ENCODE measurements at regions not wholly inside any gene's neighbourhood (a gene's known extent, or its start where the extent isn't known, plus 50 kb on each side); places are given as distances from the start of the nearest gene placed in this dataset.

DNA sequence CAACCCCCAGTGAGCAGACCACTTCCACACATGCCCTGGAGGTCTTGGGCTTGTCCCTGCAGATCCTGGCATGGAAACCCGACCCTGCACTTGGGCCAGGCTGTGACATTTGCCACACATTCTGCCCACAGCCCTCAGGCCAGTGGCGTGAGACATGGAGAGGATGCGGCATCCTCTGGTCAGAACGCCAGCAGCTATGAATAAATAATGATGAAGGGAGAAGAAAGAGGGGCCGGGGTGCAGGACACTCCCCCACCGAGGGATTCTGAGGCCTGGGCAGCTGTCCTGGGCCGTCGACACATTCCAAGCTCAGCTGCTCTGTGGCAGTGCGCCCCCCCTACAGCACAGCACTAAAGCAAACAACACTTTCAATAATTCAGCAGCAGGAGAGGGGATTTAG is 148.8 kb downstream of the ENGASE start:
- TF ChIP-seq POLR2A (IDR thresholded peaks at IDR 0.05) (no peak), POLR2AphosphoS5 (IDR thresholded peaks at IDR 0.05) (no peak)
- TF ChIP-seq, protein P1, sequence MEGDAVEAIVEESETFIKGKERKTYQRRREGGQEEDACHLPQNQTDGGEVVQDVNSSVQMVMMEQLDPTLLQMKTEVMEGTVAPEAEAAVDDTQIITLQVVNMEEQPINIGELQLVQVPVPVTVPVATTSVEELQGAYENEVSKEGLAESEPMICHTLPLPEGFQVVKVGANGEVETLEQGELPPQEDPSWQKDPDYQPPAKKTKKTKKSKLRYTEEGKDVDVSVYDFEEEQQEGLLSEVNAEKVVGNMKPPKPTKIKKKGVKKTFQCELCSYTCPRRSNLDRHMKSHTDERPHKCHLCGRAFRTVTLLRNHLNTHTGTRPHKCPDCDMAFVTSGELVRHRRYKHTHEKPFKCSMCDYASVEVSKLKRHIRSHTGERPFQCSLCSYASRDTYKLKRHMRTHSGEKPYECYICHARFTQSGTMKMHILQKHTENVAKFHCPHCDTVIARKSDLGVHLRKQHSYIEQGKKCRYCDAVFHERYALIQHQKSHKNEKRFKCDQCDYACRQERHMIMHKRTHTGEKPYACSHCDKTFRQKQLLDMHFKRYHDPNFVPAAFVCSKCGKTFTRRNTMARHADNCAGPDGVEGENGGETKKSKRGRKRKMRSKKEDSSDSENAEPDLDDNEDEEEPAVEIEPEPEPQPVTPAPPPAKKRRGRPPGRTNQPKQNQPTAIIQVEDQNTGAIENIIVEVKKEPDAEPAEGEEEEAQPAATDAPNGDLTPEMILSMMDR (IDR thresholded peaks at IDR 0.05), result no peak
- intact Hi-C loops (cut with DNase I; ENCODE audit: low total_unique reads), result loop anchor here (10.0 kb wide), 1 partner anchor 661 kb away; no protein-coding TSS in a partner anchor
- H3K27me3 ChIP-seq, result peaks cover 0 to 99% of the 10 kb centered on the region in 2 donors

DNA sequence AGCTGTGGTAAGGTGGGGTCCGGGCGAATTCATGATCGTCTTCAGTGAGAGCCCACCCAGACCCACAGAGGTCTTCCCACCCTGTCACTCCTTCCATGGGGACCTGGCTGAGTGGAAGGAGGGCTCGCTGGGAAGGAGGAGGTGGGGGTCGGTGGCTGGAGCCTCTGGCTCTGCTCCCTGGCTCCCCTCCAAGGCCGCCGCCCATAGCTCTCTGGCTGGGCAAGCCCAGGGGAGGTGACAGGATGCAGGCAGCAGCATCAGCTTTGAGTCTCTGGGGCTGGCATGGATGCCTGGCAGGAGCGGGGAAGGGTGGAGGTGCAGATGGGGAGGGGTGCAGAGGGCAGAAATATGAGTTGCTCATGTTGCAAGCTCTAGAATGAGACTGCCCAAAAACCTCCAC is 147.0 kb downstream of the ENGASE start:
- Histone ChIP-seq H3K27me3 (peaks cover 0 to 100% of the 10 kb centered on the region in 2 donors), H3K27ac (no peak overlapping the region), H3K9me3 (no peaks in the 10 kb centered on the region), H3K4me3 (no peak overlapping the region), H3K4me1 (no peaks in the 10 kb centered on the region), H3K36me3 (no peaks in the 10 kb centered on the region)
- intact Hi-C loops (cut with DNase I; ENCODE audit: low total_unique reads), result loop anchor here (10.0 kb wide), 1 partner anchor 663 kb away; no protein-coding TSS in a partner anchor
- TF ChIP-seq POLR2A (IDR thresholded peaks at IDR 0.05) (no peak), POLR2AphosphoS5 (IDR thresholded peaks at IDR 0.05) (no peak)
- TF ChIP-seq, protein P1 (IDR thresholded peaks at IDR 0.05), result no peak
- no peak for DNase-seq (ENCODE audit: low spot score in 2 of 2)

More for the DNA sequence above, 148.8 kb downstream of the ENGASE start:
- Histone ChIP-seq H3K9me3 (no peaks in the 10 kb centered on the region), H3K4me3 (no peak overlapping the region), H3K36me3 (no peaks in the 10 kb centered on the region), H3K27ac (no peak overlapping the region), H3K4me1 (no peaks in the 10 kb centered on the region)
- DNase-seq (ENCODE audit: low spot score in 2 of 2), result no peak

DNA sequence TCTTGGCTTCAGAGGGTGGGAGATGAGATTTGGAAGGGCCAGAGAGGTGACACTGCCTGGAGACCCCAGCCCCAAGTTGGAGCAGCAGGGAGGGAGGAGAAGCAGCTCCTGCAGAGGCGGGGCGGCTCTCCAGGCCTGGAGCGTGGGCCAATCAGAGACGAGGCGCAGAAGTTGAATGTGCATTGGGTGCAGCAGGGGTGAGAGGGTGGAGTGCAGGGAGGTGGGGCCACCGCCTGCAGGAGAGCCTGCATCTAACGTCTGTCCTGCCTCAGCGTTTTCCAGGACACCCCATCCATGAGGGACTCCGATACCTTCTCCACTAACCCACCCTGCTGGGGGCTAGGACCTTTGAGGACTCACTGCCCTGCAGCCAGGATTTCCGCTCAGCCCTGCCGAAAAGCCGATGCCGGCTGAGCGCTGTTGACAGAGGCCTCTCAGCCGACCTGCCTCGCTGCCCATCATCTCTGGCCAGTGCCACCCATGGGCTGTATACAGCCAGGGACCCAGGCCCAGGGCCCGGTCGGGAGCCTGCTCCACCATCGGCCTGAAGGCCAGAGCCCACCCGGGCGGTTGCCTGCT is 146.2 kb downstream of the ENGASE start:
- TF ChIP-seq POLR2A (IDR thresholded peaks at IDR 0.05) (no peak), POLR2AphosphoS5 (IDR thresholded peaks at IDR 0.05) (no peak)
- TF ChIP-seq, protein P1 (IDR thresholded peaks at IDR 0.05), result no peak
- intact Hi-C loops (cut with DNase I; ENCODE audit: low total_unique reads), result loop anchor here (10.0 kb wide), 1 partner anchor 664 kb away; no protein-coding TSS in a partner anchor
- no peaks in the 10 kb centered on the region for H3K9me3 ChIP-seq
- no peak overlapping the region for H3K4me3 ChIP-seq
- H3K27ac ChIP-seq, result no peak overlapping the region
- H3K4me1 ChIP-seq, result no peaks in the 10 kb centered on the region
- no peaks in the 10 kb centered on the region for H3K36me3 ChIP-seq
- no peak for DNase-seq (ENCODE audit: low spot score in 2 of 2)
- peaks cover 0 to 100% of the 10 kb centered on the region in 2 donors for H3K27me3 ChIP-seq

DNA sequence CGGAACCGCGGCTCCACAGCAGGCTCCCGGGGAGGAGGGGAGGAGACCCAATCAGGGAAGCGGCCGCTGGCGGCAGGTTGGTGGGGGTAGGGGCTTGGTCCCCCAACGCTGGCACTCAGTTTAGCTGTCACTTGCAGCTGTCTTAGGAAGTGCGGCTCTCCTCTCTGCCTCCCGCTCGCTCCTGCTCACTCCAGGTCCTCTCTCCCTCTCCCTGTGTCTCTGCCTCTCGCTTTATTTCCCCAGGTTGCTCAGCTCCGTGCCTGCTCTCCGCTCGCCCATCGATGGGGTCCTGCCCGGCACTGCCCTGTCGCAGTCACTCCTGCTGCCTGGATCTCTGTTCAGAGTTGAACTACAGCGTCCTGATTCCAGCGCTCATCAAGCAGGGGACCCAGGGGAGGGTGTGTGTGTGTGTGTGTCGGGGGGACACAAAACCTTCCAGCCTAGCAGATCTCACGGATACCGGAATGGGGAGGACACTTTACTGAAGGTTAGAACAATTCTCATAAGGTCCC is 145.6 kb downstream of the ENGASE start:
- intact Hi-C loops (cut with DNase I; ENCODE audit: low total_unique reads), result loop anchor here (10.0 kb wide), 1 partner anchor 665 kb away; no protein-coding TSS in a partner anchor
- H3K4me3 ChIP-seq, result no peak overlapping the region
- peaks cover 0 to 100% of the 10 kb centered on the region in 2 donors for H3K27me3 ChIP-seq

More for the DNA sequence above, 145.6 kb downstream of the ENGASE start:
- Histone ChIP-seq H3K4me1 (no peaks in the 10 kb centered on the region), H3K27ac (no peak overlapping the region), H3K36me3 (no peaks in the 10 kb centered on the region), H3K9me3 (no peaks in the 10 kb centered on the region)
- no peak for DNase-seq (ENCODE audit: low spot score in 2 of 2)
- TF ChIP-seq POLR2AphosphoS5 (IDR thresholded peaks at IDR 0.05) (no peak), POLR2A (IDR thresholded peaks at IDR 0.05) (no peak)
- TF ChIP-seq, protein P1 (IDR thresholded peaks at IDR 0.05), result no peak

All from breast epithelium (tissue), 4 donors.